IgD-negative memory B cell (primary cell): ENCODE measurements at regions not wholly inside any gene's neighbourhood (a gene's known extent, or its start where the extent isn't known, plus 50 kb on each side); places are given as distances from the start of the nearest gene placed in this dataset.
"Not testable (repeated sequence)": the region's sequence is repeated elsewhere in the genome, so short reads cannot be mapped to it uniquely, and the experiment has no call there.

Experiments used
- H3K27ac Mint-ChIP-seq, 3 donors: one replicate each; pipeline ENCODE4 v1.8.0; 2020 to 2022; ENCODE audit warnings: mild to moderate bottlenecking in 3 of 3, mixed read lengths in 3 of 3, moderate library complexity in 1 of 3
- H3K27me3 Mint-ChIP-seq: one replicate; pipeline ENCODE4 v1.8.0; 2021; ENCODE audit warnings: mixed read lengths
- H3K36me3 Mint-ChIP-seq: one replicate; pipeline ENCODE4 v1.8.0; 2020; ENCODE audit warnings: mild to moderate bottlenecking, mixed read lengths
- H3K4me1 Mint-ChIP-seq, 3 donors: one replicate each; pipeline ENCODE4 v1.8.0; 2020 to 2022; ENCODE audit warnings: mixed read lengths in 3 of 3, mild to moderate bottlenecking in 1 of 3
- H3K4me3 Mint-ChIP-seq, 4 donors: one replicate each; pipeline ENCODE4 v1.8.0; 2020 to 2022; ENCODE audit warnings: mild to moderate bottlenecking in 4 of 4, mixed read lengths in 4 of 4, moderate library complexity in 3 of 4
- H3K9me3 Mint-ChIP-seq, 3 donors: one replicate each; pipeline ENCODE4 v1.8.0; 2020 to 2021; ENCODE audit warnings: mixed read lengths in 3 of 3, mild to moderate bottlenecking in 1 of 3

DNA sequence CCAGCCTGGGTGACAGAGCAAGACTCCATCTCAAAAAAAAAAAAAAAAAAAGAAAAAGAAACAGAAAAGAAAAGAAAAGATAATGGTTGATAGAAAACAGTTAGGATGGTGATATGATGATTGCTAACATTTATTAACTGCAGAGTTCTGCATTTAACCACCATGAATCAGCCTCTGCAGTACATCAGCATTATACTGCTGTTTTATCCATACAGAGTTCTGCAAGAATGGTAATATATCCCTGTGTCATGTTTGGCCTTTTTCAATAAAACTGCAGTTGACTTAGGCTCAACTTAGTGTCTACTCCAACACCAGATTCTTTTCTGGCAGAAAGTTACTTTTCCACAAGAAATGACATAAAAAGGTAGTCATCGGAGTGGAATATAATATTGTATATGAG lies 62.6 kb downstream of the DUSP6 start:
- Mint-ChIP-seq H3K27me3 (peaks cover 3% of the 10 kb centered on the region), H3K4me1 (no peaks in the 10 kb centered on the region), H3K36me3 (peaks cover 4% of the 10 kb centered on the region)

DNA sequence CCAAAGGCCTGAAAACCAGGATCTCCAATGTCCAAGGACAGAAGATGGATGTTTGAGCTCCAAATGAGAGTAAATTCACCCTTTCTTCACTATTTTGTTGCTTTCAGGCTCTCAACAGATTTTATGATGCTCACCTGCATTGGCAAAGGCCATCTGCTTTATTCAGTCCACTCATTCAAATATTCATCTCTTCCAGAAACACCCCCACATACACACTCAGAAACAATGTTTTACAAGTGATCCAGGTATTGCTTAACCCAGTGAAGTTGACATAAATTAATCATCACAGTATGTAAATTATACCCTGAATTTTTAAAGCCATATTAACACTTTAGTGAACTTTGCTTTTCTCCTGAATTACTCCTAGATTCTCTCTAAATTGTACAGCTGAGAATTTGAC lies 63.3 kb downstream of the DUSP6 start:
- Mint-ChIP-seq H3K27ac (no peak overlapping the region), H3K4me1 (no peaks in the 10 kb centered on the region), H3K9me3 (no peaks in the 10 kb centered on the region), H3K4me3 (no peak overlapping the region), H3K27me3 (peaks cover 3% of the 10 kb centered on the region), H3K36me3 (peaks cover 4% of the 10 kb centered on the region)

More for the DNA sequence above, 62.6 kb downstream of the DUSP6 start:
- Mint-ChIP-seq H3K9me3 (no peaks in the 10 kb centered on the region), H3K27ac (no peak overlapping the region), H3K4me3 (no peak overlapping the region)

DNA sequence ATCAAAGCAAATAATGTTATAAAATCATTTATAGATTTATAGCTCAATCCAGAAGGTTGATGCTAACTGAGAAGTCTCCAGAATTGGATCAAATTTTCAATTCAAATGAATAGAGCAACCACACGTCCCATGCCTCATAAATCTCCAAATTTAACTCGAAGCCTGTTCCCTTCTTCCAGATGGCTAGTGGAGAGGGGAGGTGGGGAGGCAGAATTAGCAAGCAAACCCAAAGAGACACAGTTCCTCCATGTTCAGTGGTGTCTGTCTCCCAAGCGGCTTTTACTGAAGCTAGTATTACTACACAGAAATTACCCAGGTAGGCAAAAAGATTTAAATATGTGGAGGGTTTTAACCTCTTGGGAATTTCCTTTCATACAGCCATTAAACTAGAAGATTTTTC lies 65.8 kb downstream of the DUSP6 start:
- Mint-ChIP-seq H3K4me3 (no peak overlapping the region), H3K27me3 (peaks cover 3% of the 10 kb centered on the region), H3K27ac (no peak overlapping the region), H3K36me3 (no peaks in the 10 kb centered on the region), H3K4me1 (peaks cover 0 to under 1% (median 0%) of the 10 kb centered on the region in 3 donors), H3K9me3 (no peaks in the 10 kb centered on the region)

- peaks cover 0 to 9% (median 0%) of the 10 kb centered on the region in 3 donors for H3K4me1 Mint-ChIP-seq
- H3K27ac Mint-ChIP-seq = no peak overlapping the region
- H3K4me3 Mint-ChIP-seq = no peak overlapping the region
- no peaks in the 10 kb centered on the region for H3K27me3 Mint-ChIP-seq
- H3K36me3 Mint-ChIP-seq = no peaks in the 10 kb centered on the region
- peaks cover 0 to 4% (median 0%) of the 10 kb centered on the region in 3 donors for H3K9me3 Mint-ChIP-seq
These were observed 70.8 kb downstream of the DUSP6 start for GRCh38 chr12:89281539-89281867.

- peaks cover 0 to 9% (median 0%) of the 10 kb centered on the region in 3 donors for H3K4me1 Mint-ChIP-seq
- H3K27ac Mint-ChIP-seq = no peak overlapping the region
- peak overlapping the region in 1 of 4 donors; percentile 31 for H3K4me3 Mint-ChIP-seq
- H3K9me3 Mint-ChIP-seq = peaks cover 0 to 4% (median 0%) of the 10 kb centered on the region in 3 donors
- H3K27me3 Mint-ChIP-seq = no peaks in the 10 kb centered on the region
- no peaks in the 10 kb centered on the region for H3K36me3 Mint-ChIP-seq
These were observed 71.3 kb downstream of the DUSP6 start for GRCh38 chr12:89280833-89281538.

- Mint-ChIP-seq H3K27ac (no peak overlapping the region), H3K27me3 (no peaks in the 10 kb centered on the region), H3K9me3 (peaks cover 0 to 4% (median 0%) of the 10 kb centered on the region in 3 donors), H3K36me3 (no peaks in the 10 kb centered on the region), H3K4me3 (no peak overlapping the region), H3K4me1 (peaks cover 0 to 9% (median 0%) of the 10 kb centered on the region in 3 donors)
These were observed 72.8 kb downstream of the DUSP6 start for GRCh38 chr12:89279499-89279898.

GRCh38 chr12:89278862-89279261 lies 73.4 kb downstream of the DUSP6 start:
- no peak overlapping the region for H3K4me3 Mint-ChIP-seq
- H3K4me1 Mint-ChIP-seq = peaks cover 0 to 9% (median 0%) of the 10 kb centered on the region in 3 donors
- peaks cover 0 to 4% (median 0%) of the 10 kb centered on the region in 3 donors for H3K9me3 Mint-ChIP-seq
- no peaks in the 10 kb centered on the region for H3K27me3 Mint-ChIP-seq
- no peaks in the 10 kb centered on the region for H3K36me3 Mint-ChIP-seq
- H3K27ac Mint-ChIP-seq = no peak overlapping the region

- no peaks in the 10 kb centered on the region for H3K36me3 Mint-ChIP-seq
- peaks cover 0 to 12% (median 0%) of the 10 kb centered on the region in 3 donors for H3K4me1 Mint-ChIP-seq
- peaks cover 0 to 4% (median 0%) of the 10 kb centered on the region in 3 donors for H3K9me3 Mint-ChIP-seq
- H3K27ac Mint-ChIP-seq = no peak overlapping the region
- no peaks in the 10 kb centered on the region for H3K27me3 Mint-ChIP-seq
- no peak overlapping the region for H3K4me3 Mint-ChIP-seq
These were observed 74.1 kb downstream of the DUSP6 start for GRCh38 chr12:89278169-89278568.

GRCh38 chr12:89276860-89277259 lies 75.4 kb downstream of the DUSP6 start:
- Mint-ChIP-seq H3K27me3 (no peaks in the 10 kb centered on the region), H3K4me1 (peaks cover 0 to 12% (median 0%) of the 10 kb centered on the region in 3 donors), H3K9me3 (peaks cover 0 to 4% (median 0%) of the 10 kb centered on the region in 3 donors), H3K27ac (no peak overlapping the region), H3K4me3 (no peak overlapping the region), H3K36me3 (no peaks in the 10 kb centered on the region)

- H3K4me1 Mint-ChIP-seq = peaks cover 0 to 3% (median 2%) of the 10 kb centered on the region in 3 donors
- H3K27ac Mint-ChIP-seq = no peak overlapping the region
- H3K27me3 Mint-ChIP-seq = no peaks in the 10 kb centered on the region
- H3K4me3 Mint-ChIP-seq = no peak overlapping the region
- H3K9me3 Mint-ChIP-seq = peaks cover 0 to 5% (median 4%) of the 10 kb centered on the region in 3 donors
- H3K36me3 Mint-ChIP-seq = no peaks in the 10 kb centered on the region
These were observed 78.8 kb downstream of the DUSP6 start for GRCh38 chr12:89273525-89273924.

GRCh38 chr12:89270548-89270947 lies 81.8 kb downstream of the DUSP6 start:
- H3K9me3 Mint-ChIP-seq = peaks cover 0 to 5% (median 4%) of the 10 kb centered on the region in 3 donors
- H3K4me3 Mint-ChIP-seq = no peak overlapping the region
- H3K27ac Mint-ChIP-seq = no peak overlapping the region
- H3K36me3 Mint-ChIP-seq = no peaks in the 10 kb centered on the region
- H3K4me1 Mint-ChIP-seq = peaks cover 0 to 3% (median 2%) of the 10 kb centered on the region in 3 donors
- H3K27me3 Mint-ChIP-seq = no peaks in the 10 kb centered on the region

GRCh38 chr12:89269174-89269573 lies 83.1 kb downstream of the DUSP6 start:
- Mint-ChIP-seq H3K27ac (no peak overlapping the region), H3K9me3 (peaks cover 0 to 5% (median 4%) of the 10 kb centered on the region in 3 donors), H3K4me1 (peaks cover 0 to 3% (median 2%) of the 10 kb centered on the region in 3 donors), H3K4me3 (no peak overlapping the region), H3K27me3 (peaks cover under 1% of the 10 kb centered on the region), H3K36me3 (no peaks in the 10 kb centered on the region)

DNA sequence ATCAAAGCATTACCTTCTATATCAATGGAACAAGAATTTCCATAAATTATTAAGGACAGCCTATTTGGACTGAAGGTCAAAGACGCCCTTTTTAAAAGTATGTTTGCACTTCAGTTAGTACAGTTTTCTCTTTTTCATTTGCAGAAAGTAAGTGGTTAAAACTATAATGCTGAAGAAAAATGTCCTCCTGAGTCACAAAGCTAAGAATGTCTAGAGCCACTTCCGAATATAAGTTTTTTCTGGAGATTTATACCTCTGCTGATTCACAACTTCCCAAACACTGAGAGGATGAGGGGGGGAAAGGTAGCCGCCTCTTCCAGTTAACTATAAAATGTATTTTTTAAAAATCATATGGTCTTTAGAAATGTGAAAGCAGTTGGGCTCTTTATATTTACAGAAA lies 84.9 kb downstream of the DUSP6 start:
- Mint-ChIP-seq H3K9me3 (peaks cover 0 to 5% (median 4%) of the 10 kb centered on the region in 3 donors), H3K36me3 (no peaks in the 10 kb centered on the region), H3K27me3 (peaks cover 2% of the 10 kb centered on the region), H3K4me3 (no peak overlapping the region), H3K27ac (no peak overlapping the region), H3K4me1 (peaks cover 0 to 2% (median 0%) of the 10 kb centered on the region in 3 donors)

DNA sequence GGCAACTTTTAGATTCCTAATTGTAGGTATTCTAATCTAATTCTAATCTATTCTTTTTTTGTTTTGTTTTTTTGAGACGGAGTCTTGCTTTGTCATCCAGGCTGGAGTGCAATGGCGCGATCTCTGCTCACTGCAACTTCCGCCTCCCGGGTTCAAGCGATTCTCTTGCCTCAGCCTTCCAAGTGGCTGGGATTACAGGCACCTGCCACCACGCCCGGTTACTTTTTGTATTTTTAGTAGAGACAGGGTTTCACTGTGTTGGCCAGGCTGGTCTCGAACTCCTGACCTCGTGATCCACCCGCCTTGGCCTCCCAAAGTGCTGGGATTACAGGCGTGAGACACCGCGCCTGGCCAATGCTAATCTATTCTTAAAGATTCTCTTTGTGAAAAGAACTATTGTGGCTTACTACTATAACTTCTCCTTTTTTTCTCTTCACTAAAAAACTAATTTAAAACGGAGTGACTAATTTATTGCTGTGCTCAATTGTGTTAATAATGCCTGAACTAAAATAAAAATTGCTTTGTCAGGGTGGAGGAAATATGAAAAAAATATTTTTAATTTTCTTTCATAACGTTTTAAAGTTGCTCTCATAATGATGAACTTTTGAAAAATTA lies 85.6 kb downstream of the DUSP6 start:
- H3K9me3 Mint-ChIP-seq, H3K27ac Mint-ChIP-seq, H3K4me3 Mint-ChIP-seq, H3K4me1 Mint-ChIP-seq, H3K27me3 Mint-ChIP-seq, H3K36me3 Mint-ChIP-seq: not testable (repeated sequence)

DNA sequence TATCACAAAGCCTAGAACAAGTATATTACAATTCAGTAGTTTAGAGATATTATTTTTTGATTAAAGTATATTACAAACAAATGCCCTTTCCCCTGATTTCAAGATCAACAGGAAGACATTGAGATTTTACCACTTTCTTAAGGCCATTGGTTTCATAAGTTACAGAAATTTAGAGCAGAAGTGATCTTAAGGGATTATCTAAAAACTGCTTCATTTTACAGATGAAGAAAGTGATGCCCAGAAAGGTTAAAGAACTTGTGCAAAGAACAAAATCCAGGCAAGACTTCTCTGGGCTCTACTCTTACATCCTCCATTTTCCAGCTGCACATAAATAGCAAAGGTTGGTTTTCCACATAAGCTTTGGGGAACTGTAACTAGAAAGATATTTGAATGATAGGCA lies 87.5 kb downstream of the DUSP6 start:
- Mint-ChIP-seq H3K36me3 (no peaks in the 10 kb centered on the region), H3K27ac (no peak overlapping the region), H3K9me3 (no peaks in the 10 kb centered on the region), H3K27me3 (peaks cover 2% of the 10 kb centered on the region), H3K4me3 (no peak overlapping the region), H3K4me1 (peaks cover 0 to 3% (median 0%) of the 10 kb centered on the region in 3 donors)

GRCh38 chr12:89263900-89264299 lies 88.4 kb downstream of the DUSP6 start:
- Mint-ChIP-seq H3K27ac (no peak overlapping the region), H3K36me3 (no peaks in the 10 kb centered on the region), H3K9me3 (peaks cover 0 to 3% (median 0%) of the 10 kb centered on the region in 3 donors)

More at GRCh38 chr12:89263900-89264299, 88.4 kb downstream of the DUSP6 start:
- H3K27me3 Mint-ChIP-seq = peaks cover 2% of the 10 kb centered on the region
- H3K4me3 Mint-ChIP-seq = no peak overlapping the region
- H3K4me1 Mint-ChIP-seq = peaks cover 0 to 1% (median 0%) of the 10 kb centered on the region in 3 donors
